ENCODE measurements at regions not wholly inside any gene's neighbourhood (a gene's known extent, or its start where the extent isn't known, plus 50 kb on each side); places are given as distances from the start of the nearest gene placed in this dataset.
"Not testable (repeated sequence)": the region's sequence is repeated elsewhere in the genome, so short reads cannot be mapped to it uniquely, and the experiment has no call there.

DNA sequence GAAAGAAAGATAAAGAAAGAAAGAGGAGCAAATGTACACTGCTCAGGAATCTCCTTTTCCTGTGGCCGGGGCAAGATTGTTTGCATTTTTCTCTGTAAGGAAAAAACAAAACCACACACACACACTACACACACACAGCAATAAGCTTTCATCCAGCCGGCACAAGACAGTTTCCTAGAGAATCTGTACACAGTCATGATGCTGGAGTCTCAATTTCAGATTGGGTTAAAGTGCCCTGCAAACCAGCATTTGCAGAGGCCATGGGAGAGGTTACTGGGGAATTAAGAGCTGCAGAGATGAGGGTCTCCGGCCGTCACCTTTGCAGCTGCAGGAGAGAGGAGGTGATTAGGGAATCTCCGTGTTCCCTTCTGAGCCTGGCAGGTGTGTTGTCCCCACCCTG is 1607.5 kb downstream of the RPIA start:
- not testable (repeated sequence) for DNase-seq

DNA sequence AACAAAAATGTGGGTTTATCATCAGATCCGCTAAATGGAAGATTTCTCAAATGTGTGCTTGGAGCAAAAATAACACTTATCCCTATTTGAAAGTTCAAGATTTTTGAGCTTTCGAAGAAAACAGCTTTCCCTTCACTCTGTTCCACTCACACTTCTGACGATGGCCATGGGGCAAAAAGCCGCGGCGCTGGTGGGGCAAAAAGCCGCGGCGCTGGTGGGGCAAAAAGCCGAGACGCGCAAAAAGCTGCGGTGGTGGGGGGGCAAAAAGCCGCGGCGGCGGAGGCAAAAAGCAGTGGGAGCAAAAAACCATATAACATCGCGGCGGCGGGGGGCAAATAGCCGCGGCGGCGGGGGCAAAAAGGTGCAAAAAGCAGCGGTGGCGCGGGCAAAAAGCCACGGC is 1631.5 kb downstream of the RPIA start:
- DNase-seq, result not testable (repeated sequence)

DNA sequence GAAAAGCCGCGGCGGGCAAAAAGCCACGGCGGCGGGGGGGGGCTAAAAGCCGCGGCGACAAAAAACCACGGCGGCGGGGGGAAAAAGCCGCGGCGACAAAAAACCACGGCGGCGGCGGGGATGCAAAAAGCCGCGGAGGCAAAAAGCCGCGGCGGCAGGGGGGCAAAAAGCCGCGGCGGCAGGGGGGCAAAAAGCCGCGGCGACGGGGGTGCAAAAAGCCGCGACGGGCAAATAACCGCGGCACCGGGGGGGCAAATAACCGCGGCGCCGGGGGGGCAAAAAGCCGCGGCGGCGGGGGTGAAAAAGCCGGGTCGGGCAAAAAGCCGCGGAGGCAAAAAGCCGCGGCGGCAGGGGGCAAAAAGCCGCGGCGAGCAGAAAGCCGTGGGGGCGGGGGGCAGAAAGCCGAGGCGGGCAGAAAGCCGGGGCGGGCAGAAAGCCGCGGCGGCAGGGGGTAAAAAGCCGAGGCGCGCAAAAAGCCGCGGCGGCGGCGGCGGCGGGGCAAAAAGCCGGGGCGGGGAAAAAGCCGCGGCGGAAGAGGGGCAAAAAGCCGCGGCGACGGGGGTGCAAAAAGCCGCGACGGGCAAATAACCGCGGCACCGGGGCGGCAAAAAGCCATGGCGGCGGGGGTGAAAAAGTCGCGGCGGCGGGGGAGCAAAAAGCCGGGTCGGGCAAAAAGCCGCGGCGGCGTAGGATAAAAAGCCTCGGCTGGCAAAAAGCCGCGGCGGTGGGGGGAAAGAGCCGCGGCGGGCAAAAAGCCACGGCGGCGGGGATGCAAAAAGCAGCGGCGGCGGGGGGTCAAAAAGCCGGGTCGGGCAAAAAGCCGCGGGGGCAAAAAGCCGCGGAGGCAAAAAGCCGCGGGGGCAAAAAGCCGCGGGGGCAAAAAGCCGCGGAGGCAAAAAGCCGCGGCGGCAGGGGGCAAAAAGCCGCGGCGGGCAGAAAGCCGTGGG is 1632.4 kb downstream of the RPIA start:
- DNase-seq, result not testable (repeated sequence)

DNA sequence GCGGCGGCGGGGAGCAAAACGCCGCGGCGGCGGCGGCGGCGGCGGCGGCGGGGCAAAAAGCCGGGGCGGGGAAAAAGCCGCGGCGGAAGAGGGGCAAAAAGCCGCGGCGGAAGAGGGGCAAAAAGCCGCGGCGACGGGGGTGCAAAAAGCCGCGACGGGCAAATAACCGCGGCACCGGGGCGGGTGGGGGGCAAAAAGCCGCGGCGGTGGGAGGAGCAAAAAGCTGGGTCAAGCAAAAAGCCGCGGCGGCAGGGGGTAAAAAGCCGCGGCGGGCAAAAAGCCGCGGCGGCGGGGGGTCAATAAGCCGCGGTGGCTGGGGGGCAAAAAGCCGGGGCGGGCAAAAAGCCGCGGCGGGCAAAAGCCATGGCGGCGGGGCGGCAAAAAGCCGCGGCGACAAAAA is 1633.2 kb downstream of the RPIA start:
- DNase-seq, result not testable (repeated sequence)

DNA sequence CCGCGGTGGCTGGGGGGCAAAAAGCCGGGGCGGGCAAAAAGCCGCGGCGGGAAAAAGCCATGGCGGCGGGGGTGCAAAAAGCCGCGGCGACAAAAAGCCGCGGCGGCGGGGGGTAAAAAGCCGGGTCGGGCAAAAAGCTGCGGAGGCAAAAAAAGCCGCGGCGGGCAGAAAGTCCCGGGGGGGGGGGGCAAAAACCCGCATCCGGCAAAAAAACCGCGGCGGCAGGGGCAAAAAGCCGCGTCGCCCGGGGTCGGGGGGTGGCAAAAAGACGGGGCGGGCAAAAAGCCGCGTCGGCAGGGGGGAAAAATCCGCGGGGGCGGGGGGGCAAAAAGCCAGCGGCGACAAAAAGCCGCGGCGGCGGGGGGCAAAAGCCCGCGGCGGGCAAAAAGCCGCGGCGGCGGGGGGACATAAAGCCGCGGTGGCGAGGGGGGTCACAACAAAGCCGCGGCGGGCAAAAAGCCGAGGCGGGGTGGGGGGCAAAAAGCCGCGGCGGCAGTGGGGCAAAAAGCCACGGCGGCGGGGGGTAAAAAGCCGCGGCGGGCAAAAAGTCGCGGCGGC is 1634.4 kb downstream of the RPIA start:
- not testable (repeated sequence) for DNase-seq

DNA sequence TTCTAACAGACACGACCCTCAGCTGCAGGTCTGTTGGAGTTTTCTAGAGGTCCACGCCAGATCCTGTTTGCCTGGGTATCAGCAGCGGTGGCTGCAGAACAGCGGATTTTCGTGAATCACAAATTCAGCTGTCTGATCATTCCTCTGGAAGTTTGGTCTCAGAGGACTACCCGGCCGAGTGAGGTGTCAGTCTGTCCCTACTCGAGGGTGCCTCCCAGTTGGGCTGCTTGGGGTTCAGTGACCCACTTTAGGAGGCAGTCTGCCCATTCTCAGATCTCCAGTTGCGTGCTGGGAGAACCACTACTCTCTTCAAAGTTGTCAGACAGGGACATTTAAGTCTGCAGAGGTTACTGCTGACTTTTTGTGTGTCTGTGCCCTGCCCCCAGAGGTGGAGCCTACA is 1664.1 kb downstream of the RPIA start:
- DNase-seq, result not testable (repeated sequence)

DNA sequence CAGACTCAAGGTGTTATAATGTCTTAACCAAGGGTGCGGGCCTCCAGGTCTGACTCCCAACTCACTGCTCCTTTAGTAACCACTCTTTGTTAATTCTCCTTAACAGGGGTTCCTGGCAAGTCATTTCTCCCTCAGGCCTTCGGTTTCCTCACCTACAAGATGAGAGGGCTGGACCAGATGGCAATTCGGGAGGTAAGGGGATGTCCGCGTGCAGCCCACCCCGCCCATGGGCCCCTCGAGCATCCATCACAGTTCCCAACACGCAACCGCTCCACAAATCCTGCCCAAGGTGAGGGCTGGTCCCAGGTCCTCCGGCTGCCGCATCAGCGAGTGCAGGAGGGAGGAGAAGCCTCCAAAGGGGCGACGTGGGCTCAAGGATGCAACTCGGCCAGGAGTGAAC is 1667.9 kb downstream of the RPIA start:
- not testable (repeated sequence) for DNase-seq

DNA sequence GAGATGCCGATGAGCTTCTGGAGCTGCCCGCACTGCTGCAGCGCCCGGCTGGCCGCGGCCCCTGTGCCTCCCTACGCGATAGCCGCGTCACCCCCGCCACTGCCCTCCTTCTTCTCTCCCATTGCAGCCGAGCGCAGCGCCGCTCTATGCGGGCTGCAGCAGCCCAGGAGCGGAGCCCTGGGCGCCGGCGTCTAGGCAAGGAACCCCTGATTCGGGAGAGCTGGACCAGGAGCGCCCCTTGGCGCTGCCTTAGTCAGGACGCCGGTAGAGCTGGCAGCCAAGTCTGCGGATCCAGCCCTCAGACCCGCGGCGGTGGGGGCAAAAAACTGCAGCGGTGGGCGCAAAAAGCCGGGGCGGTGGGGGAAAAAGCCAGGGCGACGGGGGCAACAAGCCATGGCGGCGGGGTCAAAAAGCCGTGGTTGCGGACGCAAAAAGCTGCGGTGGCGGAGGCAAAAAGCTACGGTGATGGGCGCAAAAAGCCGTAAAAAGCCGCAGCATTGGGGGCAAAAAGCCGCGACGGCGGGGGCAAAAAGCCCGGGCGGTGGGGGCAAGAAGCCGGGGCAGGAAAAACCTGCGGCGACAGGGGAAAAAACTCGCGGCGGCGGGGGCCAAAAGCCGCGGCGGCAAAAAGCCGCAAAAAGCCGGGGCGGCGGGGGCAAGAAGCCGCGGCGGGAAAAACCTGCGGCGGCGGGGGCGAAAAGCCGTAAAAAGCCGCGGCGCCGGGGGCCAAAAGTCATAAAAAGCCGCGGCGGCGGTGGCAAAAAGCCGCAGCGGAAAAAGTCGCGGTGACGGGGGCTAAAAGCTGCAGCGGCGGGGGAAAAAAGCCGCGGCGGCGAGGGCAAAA is 1668.6 kb downstream of the RPIA start:
- DNase-seq, result not testable (repeated sequence)

DNA sequence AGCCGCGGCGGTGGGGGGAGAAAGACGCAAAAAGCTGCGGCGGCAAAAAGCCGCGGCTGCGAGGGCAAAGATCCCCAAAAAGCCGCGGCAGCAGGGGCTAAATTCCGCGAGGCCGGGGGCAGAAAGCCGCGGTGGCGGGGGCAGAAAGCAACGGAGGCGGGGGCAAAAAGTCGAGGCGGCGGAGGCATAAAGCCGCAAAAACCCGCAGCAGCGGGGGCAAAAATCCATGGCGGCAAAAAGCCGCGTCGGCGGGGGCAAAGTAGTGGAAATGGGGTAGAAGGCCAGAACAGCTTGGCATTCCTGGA is 1669.2 kb downstream of the RPIA start:
- not testable (repeated sequence) for DNase-seq
